PC-9 (cell line): ENCODE measurements at regions not wholly inside any gene's neighbourhood (a gene's known extent, or its start where the extent isn't known, plus 50 kb on each side); places are given as distances from the start of the nearest gene placed in this dataset.

Source experiments
- BruUV-seq: library from RNA; stranded (reverse); fragments of 400-500 nt; replicated peaks from 2 replicates; lab custom pipeline; 2021; lab: Mats Ljungman, UMichigan
- CTCF ChIA-PET: fragments of 300-600 bp; sonication (Branson Sonifier 250); formaldehyde crosslinking; loops from one replicate; lab custom pipeline; 2022; ENCODE audit warnings: antibody characterized with exemption; lab: Charles Lee
- POLR2A ChIA-PET: fragments of 300-600 bp; sonication (Branson Sonifier 250); formaldehyde crosslinking; loops from one replicate; lab custom pipeline; 2022; ENCODE audit warnings: antibody characterized with exemption; ENCODE audit not compliant: unreplicated experiment; lab: Charles Lee
- DNase-seq, 2 experiments: peaks; one replicate each; pipeline versions ENCODE4 v3.0.0 to v3.0.0-alpha.2; 2015 to 2022; ENCODE audit warnings: mixed read lengths in 1 of 2
- H2AFZ ChIP-seq: fragments of 200-600 bp; sonication (generic); 2 replicates; pipeline ENCODE4 v1.8.1; 2017; ENCODE audit warnings: antibody characterized with exemption
- H3F3A ChIP-seq: fragments of 200-600 bp; sonication (generic); 2 replicates; pipeline ENCODE4 v1.8.1; 2017; ENCODE audit warnings: antibody characterized with exemption, mild to moderate bottlenecking, low read depth; ENCODE audit not compliant: insufficient read depth
- H3K27ac ChIP-seq: fragments of 200-600 bp; sonication (generic); 2 replicates; pipeline ENCODE4 v1.6.1; 2016; ENCODE audit warnings: mixed run types
- H3K27me3 ChIP-seq: fragments of 200-600 bp; sonication (generic); 2 replicates; pipeline ENCODE4 v1.6.1; 2016; ENCODE audit warnings: low read depth, mixed run types; ENCODE audit not compliant: insufficient read depth
- H3K36me3 ChIP-seq: fragments of 200-600 bp; sonication (generic); 2 replicates; pipeline ENCODE4 v1.6.1; 2016; ENCODE audit warnings: low read depth, mixed run types
- H3K4me1 ChIP-seq: fragments of 200-600 bp; sonication (generic); replicated peaks from 2 replicates; pipeline ENCODE4 v1.6.1; 2016; ENCODE audit warnings: mixed run types; ENCODE audit not compliant: insufficient read depth
- H3K4me2 ChIP-seq: fragments of 200-600 bp; sonication (generic); 2 replicates; pipeline ENCODE4 v1.6.1; 2017; ENCODE audit warnings: mixed run types
- H3K4me3 ChIP-seq: fragments of 200-600 bp; sonication (generic); 2 replicates; pipeline ENCODE4 v1.6.1; 2016; ENCODE audit warnings: mixed run types
- H3K79me2 ChIP-seq: fragments of 200-600 bp; sonication (generic); 2 replicates; pipeline ENCODE4 v1.6.1; 2017; ENCODE audit warnings: low read depth, mixed run types
- H3K9me2 ChIP-seq: fragments of 200-600 bp; sonication (generic); 2 replicates; pipeline ENCODE4 v1.8.1; 2017; ENCODE audit warnings: mild to moderate bottlenecking; ENCODE audit not compliant: insufficient read depth
- H3K9me3 ChIP-seq: fragments of 200-600 bp; sonication (generic); 2 replicates; pipeline ENCODE4 v1.8.1; 2016; ENCODE audit warnings: low read depth; ENCODE audit not compliant: insufficient read depth
- H4K20me1 ChIP-seq: fragments of 200-600 bp; sonication (generic); 2 replicates; pipeline ENCODE4 v1.8.1; 2017; ENCODE audit not compliant: insufficient read depth
- EZH2 ChIP-seq: fragments of 200-600 bp; sonication (generic); IDR thresholded peaks from 2 replicates; pipeline ENCODE4 v1.8.0; 2017; ENCODE audit warnings: antibody characterized with exemption, low read depth
- intact Hi-C: fragments of 100-400 bp; cut with micrococcal nuclease; formaldehyde crosslinking; loops from one replicate; pipeline ENCODE4 v1.10.0; 2022; ENCODE audit not compliant: unreplicated experiment
- TF ChIP-seq, protein P1 (sequence below): fragments of 200-600 bp; sonication (generic); conservative IDR thresholded peaks from 2 replicates; pipeline ENCODE4 v1.6.1; 2017; ENCODE audit warnings: mixed run types, antibody characterized with exemption, mild to moderate bottlenecking, moderate library complexity

- no peak overlapping the region for H3K27ac ChIP-seq
- BruUV-seq = no TSS peak
- TF ChIP-seq, protein P1, sequence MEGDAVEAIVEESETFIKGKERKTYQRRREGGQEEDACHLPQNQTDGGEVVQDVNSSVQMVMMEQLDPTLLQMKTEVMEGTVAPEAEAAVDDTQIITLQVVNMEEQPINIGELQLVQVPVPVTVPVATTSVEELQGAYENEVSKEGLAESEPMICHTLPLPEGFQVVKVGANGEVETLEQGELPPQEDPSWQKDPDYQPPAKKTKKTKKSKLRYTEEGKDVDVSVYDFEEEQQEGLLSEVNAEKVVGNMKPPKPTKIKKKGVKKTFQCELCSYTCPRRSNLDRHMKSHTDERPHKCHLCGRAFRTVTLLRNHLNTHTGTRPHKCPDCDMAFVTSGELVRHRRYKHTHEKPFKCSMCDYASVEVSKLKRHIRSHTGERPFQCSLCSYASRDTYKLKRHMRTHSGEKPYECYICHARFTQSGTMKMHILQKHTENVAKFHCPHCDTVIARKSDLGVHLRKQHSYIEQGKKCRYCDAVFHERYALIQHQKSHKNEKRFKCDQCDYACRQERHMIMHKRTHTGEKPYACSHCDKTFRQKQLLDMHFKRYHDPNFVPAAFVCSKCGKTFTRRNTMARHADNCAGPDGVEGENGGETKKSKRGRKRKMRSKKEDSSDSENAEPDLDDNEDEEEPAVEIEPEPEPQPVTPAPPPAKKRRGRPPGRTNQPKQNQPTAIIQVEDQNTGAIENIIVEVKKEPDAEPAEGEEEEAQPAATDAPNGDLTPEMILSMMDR = no peak
- no peak for TF ChIP-seq EZH2
- intact Hi-C loops = no loop called here
- DNase-seq = no peak
- CTCF ChIA-PET = no interaction called here
- H3K27me3 ChIP-seq = no peaks in the 10 kb centered on the region
- no peaks in the 10 kb centered on the region for H3K79me2 ChIP-seq
- no peaks in the 10 kb centered on the region for H4K20me1 ChIP-seq
- H3K4me2 ChIP-seq = no peak overlapping the region
- H3K9me2 ChIP-seq = no peaks in the 10 kb centered on the region
- no peaks in the 10 kb centered on the region for H3K4me1 ChIP-seq
- H3K9me3 ChIP-seq = no peaks in the 10 kb centered on the region
- no peaks in the 10 kb centered on the region for H3K36me3 ChIP-seq
- H2AFZ ChIP-seq = no peak overlapping the region
- H3K4me3 ChIP-seq = no peak overlapping the region
- no peaks in the 10 kb centered on the region for H3F3A ChIP-seq
- POLR2A ChIA-PET = no interaction called here
These were observed 347.1 kb downstream of the GUCY2F start for GRCh38 chrX:109134777-109135176.

GRCh38 chrX:109125304-109125703 lies 356.6 kb downstream of the GUCY2F start:
- Histone ChIP-seq H3K4me3 (no peak overlapping the region), H3K4me2 (no peak overlapping the region), H3K36me3 (no peaks in the 10 kb centered on the region), H3K9me2 (no peaks in the 10 kb centered on the region), H4K20me1 (no peaks in the 10 kb centered on the region), H3K9me3 (no peaks in the 10 kb centered on the region), H3K4me1 (no peaks in the 10 kb centered on the region), H2AFZ (no peak overlapping the region), H3F3A (no peaks in the 10 kb centered on the region), H3K27me3 (no peaks in the 10 kb centered on the region), H3K27ac (no peak overlapping the region), H3K79me2 (no peaks in the 10 kb centered on the region)
- CTCF ChIA-PET = no interaction called here
- POLR2A ChIA-PET = no interaction called here
- DNase-seq = no peak
- BruUV-seq = no TSS peak
- intact Hi-C loops = no loop called here
- TF ChIP-seq, protein P1 = no peak
- no peak for TF ChIP-seq EZH2

DNA sequence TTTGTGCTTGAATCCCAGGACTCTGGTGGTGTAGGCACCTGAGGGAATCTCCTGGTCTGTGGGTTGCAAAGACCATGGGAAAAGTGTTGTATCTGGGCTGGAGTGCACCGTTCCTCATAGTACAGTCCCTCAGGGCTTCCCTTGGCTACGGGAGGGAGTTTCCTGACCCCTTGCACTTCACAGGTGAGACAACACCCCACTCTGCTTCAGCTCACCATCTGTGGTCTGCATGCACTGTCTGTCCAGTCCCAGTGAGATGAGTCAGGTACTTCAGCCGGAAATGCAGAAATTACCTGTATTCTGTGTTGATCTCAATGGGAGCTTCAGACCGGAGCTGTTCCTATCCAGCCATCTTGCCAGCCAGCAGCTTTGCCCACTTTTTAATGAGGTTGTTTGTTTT lies 353.0 kb upstream of the IRS4 start:
- ChIA-PET POLR2A (no interaction called here), CTCF (interaction anchor here (0.6 kb wide), 1 partner anchor 106 kb away, joined by 3 read pairs; no protein-coding TSS in a partner anchor)
- Histone ChIP-seq H3K9me3 (no peaks in the 10 kb centered on the region), H3K27ac (no peak overlapping the region), H3K79me2 (no peaks in the 10 kb centered on the region), H3K4me2 (no peak overlapping the region), H4K20me1 (no peaks in the 10 kb centered on the region), H3K36me3 (no peaks in the 10 kb centered on the region), H3K4me1 (no peaks in the 10 kb centered on the region), H3K27me3 (no peaks in the 10 kb centered on the region), H3K4me3 (no peak overlapping the region), H2AFZ (no peak overlapping the region), H3F3A (no peaks in the 10 kb centered on the region), H3K9me2 (no peaks in the 10 kb centered on the region; the same call in 1 of the 2 replicates)
- no peak for DNase-seq
- TF ChIP-seq EZH2 = no peak
- TF ChIP-seq, protein P1 = no peak
- intact Hi-C loops = no loop called here
- no TSS peak for BruUV-seq
